Frontal cortex (tissue), 3 donors: ENCODE measurements at regions not wholly inside any gene's neighbourhood (a gene's known extent, or its start where the extent isn't known, plus 50 kb on each side); places are given as distances from the start of the nearest gene placed in this dataset.

Experiments used
- DNase-seq, 2 donors: peaks; one replicate each; pipeline ENCODE4 v3.0.0; 2012; ENCODE audit warnings: low spot score in 2 of 2
- FAIRE-seq: peaks from 2 replicates; lab custom pipeline; 2012; peaks lifted over from hg19 to GRCh38; lab: Jason Lieb, UNC
- donor health status: control.
- donor health status: control.
- donor health status: control.

GRCh38 chr10:43876976-43877375 lies 228.3 kb upstream of the ZNF32 start:
- DNase-seq, result no peak
- FAIRE-seq, result no peak

- no peak for FAIRE-seq
- DNase-seq, result no peak
Measured at GRCh38 chr10:43874984-43875383, 226.3 kb upstream of the ZNF32 start.

DNA sequence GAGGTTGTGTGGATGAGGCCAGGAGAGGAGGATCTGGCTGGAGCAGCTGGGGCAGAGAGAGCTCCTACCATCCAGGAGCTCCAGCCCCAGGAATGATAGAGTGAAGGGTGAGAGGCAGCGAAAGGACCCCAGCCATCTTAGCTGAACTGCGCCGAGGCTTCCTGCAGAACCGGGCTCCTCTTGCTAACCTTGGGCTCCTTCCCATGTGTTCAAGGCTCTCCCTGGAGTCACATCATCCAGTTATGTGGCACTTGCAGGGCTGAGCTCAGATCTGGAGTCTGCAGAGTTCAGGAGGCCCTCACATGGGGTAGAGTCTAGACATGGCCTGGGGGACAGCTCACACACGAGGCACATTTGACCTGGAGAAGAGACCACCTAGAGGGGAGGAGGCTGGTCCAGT lies 225.0 kb upstream of the ZNF32 start:
- FAIRE-seq, result no peak
- no peak for DNase-seq

DNA sequence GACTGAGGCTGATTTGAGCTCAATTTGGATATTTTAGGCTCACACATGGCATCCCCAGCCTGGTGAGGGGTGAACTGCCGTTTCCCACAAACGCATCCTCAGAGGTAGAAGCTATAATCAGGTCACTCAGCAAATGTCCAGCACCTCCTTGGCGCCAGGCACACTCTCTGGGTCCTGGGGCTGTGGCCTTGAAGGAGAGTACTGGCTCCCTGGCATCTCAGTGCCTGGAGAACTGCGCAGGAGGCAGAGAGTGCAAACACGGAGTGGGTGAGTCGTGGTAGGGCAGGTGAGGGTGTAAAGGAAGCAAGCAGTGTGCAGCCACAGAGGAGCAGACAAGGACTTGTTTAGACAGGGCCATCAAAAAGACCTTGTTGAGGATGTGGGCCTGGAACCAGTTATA lies 224.0 kb upstream of the ZNF32 start:
- DNase-seq, result no peak
- FAIRE-seq, result no peak

DNA sequence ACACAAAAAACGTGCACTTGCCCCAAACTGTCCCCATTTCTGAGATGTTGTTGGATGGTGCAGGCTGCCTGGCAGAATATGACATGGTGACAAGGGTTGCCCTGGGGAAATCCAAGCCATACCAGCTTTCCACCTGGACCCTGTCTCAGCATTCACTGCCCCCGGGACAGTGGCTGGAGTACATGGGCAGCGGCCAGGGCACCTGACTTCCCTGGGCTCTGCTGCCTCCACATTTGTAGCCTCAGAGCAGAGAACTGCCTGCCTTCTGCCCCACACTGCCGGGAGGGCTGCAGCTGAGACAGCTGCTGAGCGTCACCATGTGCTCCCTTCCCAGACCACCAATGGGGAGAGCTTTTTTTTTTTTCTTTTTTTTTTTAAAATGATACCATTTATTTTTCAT lies 222.9 kb upstream of the ZNF32 start:
- DNase-seq (no peak), FAIRE-seq (no peak)

DNA sequence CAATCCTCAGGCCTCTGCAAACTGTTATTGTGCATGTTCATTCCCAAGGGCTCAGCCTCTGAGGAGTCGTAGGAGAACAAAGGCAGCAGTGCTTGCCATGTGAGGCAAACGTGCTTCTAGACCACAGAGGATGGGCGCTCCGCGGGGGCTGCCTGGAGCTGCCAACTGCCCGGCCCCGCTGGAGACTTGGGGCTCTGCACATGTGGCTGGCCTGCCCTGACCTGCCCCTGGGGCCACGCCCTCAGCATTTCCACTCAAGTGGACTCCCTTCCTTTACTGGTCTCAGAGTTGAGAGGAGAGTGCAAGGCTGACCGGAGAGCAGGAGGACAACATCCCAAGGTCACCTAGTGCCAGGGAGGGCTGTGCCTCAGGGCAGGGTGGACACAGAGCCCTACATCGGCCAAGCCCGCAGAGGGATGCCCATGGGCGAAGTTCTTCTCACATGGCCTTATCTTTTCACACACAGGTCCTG lies 222.3 kb upstream of the ZNF32 start:
- no peak for DNase-seq
- FAIRE-seq, result no peak

GRCh38 chr10:43869669-43870322 lies 221.1 kb upstream of the ZNF32 start:
- FAIRE-seq (no peak), DNase-seq (no peak)

- DNase-seq (no peak), FAIRE-seq (no peak)
Measured at GRCh38 chr10:43868952-43869351, 220.3 kb upstream of the ZNF32 start.

DNA sequence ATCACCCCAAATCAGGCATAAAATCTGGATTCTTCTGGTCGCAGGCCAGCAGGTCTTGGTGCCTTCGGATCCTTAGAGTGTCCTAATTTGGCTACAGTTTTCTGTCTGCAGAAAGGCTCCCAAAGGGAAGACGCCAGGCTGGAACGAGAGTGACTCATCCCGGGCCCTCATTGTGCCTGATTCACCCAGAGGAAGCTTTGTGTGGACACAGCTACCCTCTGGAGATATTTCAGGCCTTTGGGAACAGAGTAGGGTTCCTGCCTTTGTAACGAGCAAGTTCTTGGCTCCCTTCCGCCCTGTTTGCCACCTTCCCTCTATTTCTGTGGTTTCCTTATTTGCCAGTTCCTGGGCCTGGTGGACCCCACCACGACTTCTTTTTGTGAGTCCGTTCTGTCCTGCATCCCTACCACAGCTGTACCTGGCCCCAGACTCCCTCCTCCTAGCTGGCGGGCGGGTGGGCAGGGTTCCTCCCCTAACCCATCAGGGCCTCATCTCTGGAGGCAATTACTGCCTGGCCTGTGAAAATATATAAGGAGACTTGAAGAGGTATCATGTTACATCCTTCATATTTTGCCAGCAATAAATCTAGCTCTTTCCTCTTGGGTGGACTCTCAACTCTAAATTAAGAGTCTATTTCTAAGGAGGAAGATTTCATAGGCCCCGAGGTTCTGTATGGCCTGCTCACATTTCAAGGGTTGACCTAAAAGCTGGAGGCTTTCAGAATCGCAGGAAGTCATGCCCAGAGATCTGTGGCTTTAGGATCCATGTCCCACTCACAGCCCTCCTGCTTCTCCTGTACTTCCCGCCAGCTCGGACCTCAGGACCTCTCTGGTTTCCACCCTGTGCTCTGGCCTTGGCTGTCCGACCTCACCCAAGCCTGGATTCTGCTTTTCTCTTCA lies 219.2 kb upstream of the ZNF32 start:
- DNase-seq (no peak), FAIRE-seq (no peak)

DNA sequence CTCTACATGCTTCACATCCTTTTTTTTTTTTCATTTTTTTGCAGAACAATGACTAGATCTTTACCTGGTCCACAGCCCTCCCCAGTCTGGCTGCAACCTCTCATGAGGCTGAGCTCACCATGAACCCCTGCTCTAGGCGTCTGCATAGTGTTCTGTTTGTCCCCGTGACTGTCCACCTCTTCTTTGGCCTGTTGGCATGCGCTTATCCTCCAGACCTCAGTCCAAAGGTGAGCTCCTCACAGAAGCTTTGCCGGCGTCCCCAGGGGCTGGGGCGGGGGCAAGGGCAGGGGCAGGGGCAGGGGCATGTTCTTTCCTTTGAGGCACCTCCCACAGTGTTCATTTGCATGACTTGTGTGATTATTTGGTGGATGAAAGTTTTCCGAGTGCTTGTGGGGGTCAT lies 218.4 kb upstream of the ZNF32 start:
- FAIRE-seq, result no peak

DNA sequence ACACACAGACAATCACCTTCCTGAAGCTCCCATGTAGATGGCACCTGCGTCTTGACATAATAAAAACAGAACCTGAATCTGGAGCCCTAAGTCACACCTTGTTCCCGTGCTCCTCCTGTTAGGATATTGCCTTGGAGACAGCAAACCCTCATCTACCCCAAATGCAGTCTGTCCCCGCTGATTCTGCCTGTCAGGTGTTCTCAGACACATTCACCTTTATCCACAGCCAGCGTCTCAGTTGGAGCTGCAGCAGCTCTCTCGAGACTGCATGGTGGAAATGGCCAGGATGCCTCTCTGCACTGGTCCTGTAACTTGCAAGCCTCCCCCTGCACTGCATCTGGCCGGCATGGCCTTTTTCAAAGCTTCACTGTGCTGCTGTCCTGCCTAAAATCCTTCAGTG lies 218.0 kb upstream of the ZNF32 start:
- DNase-seq, result no peak
- no peak for FAIRE-seq

More for the DNA sequence above, 218.4 kb upstream of the ZNF32 start:
- no peak for DNase-seq

- DNase-seq (no peak), FAIRE-seq (no peak)
Measured at GRCh38 chr10:43865265-43866135, 216.8 kb upstream of the ZNF32 start.

- DNase-seq (no peak), FAIRE-seq (no peak)
Measured at GRCh38 chr10:43864656-43865055, 216.0 kb upstream of the ZNF32 start.

DNA sequence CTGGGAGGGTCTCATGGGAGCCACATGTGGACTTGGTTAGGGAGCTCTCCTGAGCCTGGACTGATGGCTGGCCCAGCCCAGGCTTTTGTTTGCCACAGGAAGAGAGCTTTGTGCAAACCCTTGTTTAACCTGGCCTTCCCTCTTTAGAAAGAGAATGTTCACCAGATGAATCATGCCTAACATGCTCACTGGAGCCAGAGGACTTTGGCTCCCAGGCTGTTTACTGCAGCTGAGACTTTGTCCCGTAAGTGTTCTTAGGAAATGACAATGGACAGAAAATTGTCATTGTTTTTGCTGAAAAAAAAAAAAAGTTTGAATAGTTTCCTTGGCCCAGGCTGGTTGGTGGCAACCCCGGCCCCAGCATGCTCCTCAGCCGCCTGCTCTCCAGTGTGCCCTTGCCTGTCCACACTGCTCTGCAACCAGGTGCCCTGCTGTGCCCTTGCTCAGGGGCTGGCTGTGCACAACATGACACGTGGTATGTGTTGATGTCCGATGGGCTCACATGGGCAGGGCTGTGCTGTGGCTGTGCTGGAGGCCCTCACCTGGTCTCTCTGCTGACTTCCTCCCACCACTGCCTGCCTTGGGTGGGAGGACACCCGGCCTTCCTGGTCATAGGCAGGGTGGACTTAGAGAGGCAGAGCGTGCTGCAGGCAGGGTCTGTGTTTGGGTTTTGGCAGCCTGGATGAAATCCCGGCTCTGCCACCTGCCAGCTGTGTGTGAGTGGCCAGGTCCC lies 215.3 kb upstream of the ZNF32 start:
- no peak for FAIRE-seq
- no peak for DNase-seq

GRCh38 chr10:43863270-43863669 lies 214.6 kb upstream of the ZNF32 start:
- FAIRE-seq (no peak), DNase-seq (no peak)

- FAIRE-seq, result no peak
- DNase-seq, result no peak
Measured at GRCh38 chr10:43862756-43863155, 214.1 kb upstream of the ZNF32 start.

DNA sequence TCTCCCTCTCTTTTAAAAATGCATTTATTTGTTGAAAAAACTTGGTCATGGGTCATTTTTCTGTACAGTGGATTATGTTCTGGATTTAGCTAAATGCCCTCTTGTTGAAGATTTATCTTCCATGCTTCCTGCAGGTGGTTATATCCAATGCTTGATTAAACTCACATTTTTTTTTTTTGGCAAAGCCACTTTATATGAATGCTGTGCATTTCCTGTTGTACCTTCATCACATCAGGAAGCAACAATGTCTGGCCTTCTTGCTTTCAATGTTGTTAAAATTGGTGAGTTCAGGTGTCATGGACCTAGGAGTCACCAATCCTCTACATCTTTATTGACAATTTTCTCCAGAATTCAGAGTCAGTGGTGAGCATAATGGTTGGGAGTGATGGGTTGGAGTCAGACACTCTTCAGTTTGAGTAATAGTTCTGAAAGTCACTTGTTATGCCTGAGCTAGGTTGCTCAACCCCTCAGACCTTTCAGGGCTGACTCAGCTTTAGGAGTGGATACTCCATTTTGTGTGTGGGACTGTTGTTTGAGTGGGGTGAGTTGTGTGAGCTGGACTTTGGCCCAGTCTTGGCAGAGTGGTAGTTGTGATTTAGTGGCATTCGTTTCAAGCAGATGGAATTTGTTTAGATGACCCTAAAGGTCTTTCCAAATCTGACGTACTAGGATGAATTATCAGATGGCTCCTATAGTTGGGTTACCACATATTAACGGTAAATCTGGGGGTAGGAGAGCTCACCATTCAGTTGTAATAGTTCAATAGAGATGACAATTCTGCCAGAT lies 213.5 kb upstream of the ZNF32 start:
- no peak for DNase-seq
- no peak for FAIRE-seq

GRCh38 chr10:43859016-43859525 lies 210.4 kb upstream of the ZNF32 start:
- DNase-seq, result no peak
- FAIRE-seq, result no peak

GRCh38 chr10:43857931-43858315 lies 209.2 kb upstream of the ZNF32 start:
- no peak for FAIRE-seq
- no peak for DNase-seq
